ENCODE measurements at regions not wholly inside any gene's neighbourhood (a gene's known extent, or its start where the extent isn't known, plus 50 kb on each side); places are given as distances from the start of the nearest gene placed in this dataset.

DNA sequence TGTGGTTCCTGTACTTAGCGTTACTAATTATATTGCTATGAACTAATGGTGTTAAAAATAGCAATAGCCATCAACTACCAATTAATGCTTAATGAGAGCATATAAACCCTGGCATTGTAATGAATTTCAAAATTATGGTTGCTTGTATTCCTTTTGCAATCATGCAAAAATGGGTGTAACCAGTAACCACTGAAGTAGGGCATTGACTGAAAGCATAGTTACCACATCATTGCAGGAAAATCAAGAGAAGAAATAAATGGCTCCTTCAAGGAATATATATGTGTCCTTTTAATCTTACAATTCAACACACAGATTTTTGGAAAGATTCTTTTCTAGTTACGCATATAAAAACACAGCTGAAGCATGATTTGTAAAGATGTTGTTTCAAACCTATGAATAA, 328.3 kb upstream of the AGTR1 start:
- ChIA-PET CTCF (no interaction called here), POLR2A (ENCODE audit: low non-redundant PET) (no interaction called here)
- Histone ChIP-seq H3K4me3 (ENCODE audit: low read depth, low read length, poor library complexity, severe bottlenecking) (no peak overlapping the region), H3K27me3 (replicated peaks; ENCODE audit: insufficient read depth, low read depth, low read length, poor library complexity) (no peaks in the 10 kb centered on the region), H3K9me3 (ENCODE audit: low read depth, low read length, poor library complexity, severe bottlenecking) (no peaks in the 10 kb centered on the region), H3K4me1 (ENCODE audit: insufficient read depth, low read length, poor library complexity, severe bottlenecking) (no peaks in the 10 kb centered on the region), H3K36me3 (ENCODE audit: insufficient read depth, low read length, poor library complexity, severe bottlenecking) (no peaks in the 10 kb centered on the region), H3K27ac (ENCODE audit: low read depth, low read length, poor library complexity, severe bottlenecking) (no peak overlapping the region)
- TF ChIP-seq CTCF (conservative IDR thresholded peaks at IDR 0.05; ENCODE audit: low read depth, low read length) (no peak), EZH2 (IDR thresholded peaks at IDR 0.05; ENCODE audit: borderline replicate concordance, low read depth, low read length, poor library complexity, severe bottlenecking) (no peak)
- no peak for DNase-seq (ENCODE audit: low spot score)
- no TSS peak for BruUV-seq (replicated peaks)
- intact Hi-C loops (cut with micrococcal nuclease; ENCODE audit: unreplicated experiment) = loop anchor here (5.0 to 10.0 kb wide), 3 partner anchors 62 to 985 kb away; no protein-coding TSS in a partner anchor

GRCh38 chr3:148372206-148372875, 325.4 kb upstream of the AGTR1 start:
- Histone ChIP-seq H3K27ac (ENCODE audit: low read depth, low read length, poor library complexity, severe bottlenecking) (no peak overlapping the region), H3K36me3 (ENCODE audit: insufficient read depth, low read length, poor library complexity, severe bottlenecking) (no peaks in the 10 kb centered on the region), H3K27me3 (replicated peaks; ENCODE audit: insufficient read depth, low read depth, low read length, poor library complexity) (no peaks in the 10 kb centered on the region), H3K4me1 (ENCODE audit: insufficient read depth, low read length, poor library complexity, severe bottlenecking) (no peaks in the 10 kb centered on the region), H3K9me3 (ENCODE audit: low read depth, low read length, poor library complexity, severe bottlenecking) (no peaks in the 10 kb centered on the region), H3K4me3 (ENCODE audit: low read depth, low read length, poor library complexity, severe bottlenecking) (no peak overlapping the region)
- TF ChIP-seq EZH2 (IDR thresholded peaks at IDR 0.05; ENCODE audit: borderline replicate concordance, low read depth, low read length, poor library complexity, severe bottlenecking) (no peak), CTCF (conservative IDR thresholded peaks at IDR 0.05; ENCODE audit: low read depth, low read length) (no peak)
- no TSS peak for BruUV-seq (replicated peaks)
- ChIA-PET POLR2A (ENCODE audit: low non-redundant PET) (no interaction called here), CTCF (no interaction called here)
- DNase-seq (ENCODE audit: low spot score) = no peak
- intact Hi-C loops (cut with micrococcal nuclease; ENCODE audit: unreplicated experiment) = no loop called here

DNA sequence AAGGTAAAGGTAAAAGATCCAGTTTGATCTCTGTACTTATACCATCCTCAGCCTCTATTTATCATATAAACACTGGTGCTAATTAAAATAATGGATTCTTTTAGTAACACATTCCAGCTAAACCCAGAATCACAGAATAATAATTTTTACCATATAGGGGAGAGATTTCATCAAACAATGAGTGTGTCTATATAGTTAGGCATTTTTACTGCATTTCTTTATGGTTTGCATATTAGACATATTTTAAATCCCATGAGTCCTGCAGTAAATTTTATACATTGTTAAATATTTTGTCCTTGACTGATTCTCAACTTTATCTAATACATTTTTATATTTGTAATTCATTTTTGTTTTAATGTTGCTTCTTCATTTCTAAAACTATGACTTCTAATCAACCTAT, 323.7 kb upstream of the AGTR1 start:
- ChIA-PET POLR2A (ENCODE audit: low non-redundant PET) (no interaction called here), CTCF (no interaction called here)
- Histone ChIP-seq H3K4me1 (ENCODE audit: insufficient read depth, low read length, poor library complexity, severe bottlenecking) (no peaks in the 10 kb centered on the region), H3K27me3 (replicated peaks; ENCODE audit: insufficient read depth, low read depth, low read length, poor library complexity) (no peaks in the 10 kb centered on the region), H3K9me3 (ENCODE audit: low read depth, low read length, poor library complexity, severe bottlenecking) (no peaks in the 10 kb centered on the region), H3K4me3 (ENCODE audit: low read depth, low read length, poor library complexity, severe bottlenecking) (no peak overlapping the region), H3K36me3 (ENCODE audit: insufficient read depth, low read length, poor library complexity, severe bottlenecking) (no peaks in the 10 kb centered on the region), H3K27ac (ENCODE audit: low read depth, low read length, poor library complexity, severe bottlenecking) (no peak overlapping the region)
- no peak for DNase-seq (ENCODE audit: low spot score)
- TF ChIP-seq CTCF (conservative IDR thresholded peaks at IDR 0.05; ENCODE audit: low read depth, low read length) = no peak
- TF ChIP-seq EZH2 (IDR thresholded peaks at IDR 0.05; ENCODE audit: borderline replicate concordance, low read depth, low read length, poor library complexity, severe bottlenecking) = no peak
- no TSS peak for BruUV-seq (replicated peaks)
- intact Hi-C loops (cut with micrococcal nuclease; ENCODE audit: unreplicated experiment) = no loop called here

Measured in A673 (cell line).